HepG2 (cell line): ENCODE measurements at regions not wholly inside any gene's neighbourhood (a gene's known extent, or its start where the extent isn't known, plus 50 kb on each side); places are given as distances from the start of the nearest gene placed in this dataset.

Experiments used
- AKAP8 ChIP-seq: sonication (generic); formaldehyde crosslinking; IDR thresholded peaks from 2 replicates; pipeline ENCODE4 v1.5.1; 2020; ENCODE audit warnings: mild to moderate bottlenecking, missing genetic modification reagents
- ARNT2 ChIP-seq: sonication (generic); formaldehyde crosslinking; IDR thresholded peaks from 2 replicates; pipeline ENCODE4 v1.8.0; 2022; ENCODE audit warnings: mild to moderate bottlenecking, low read depth, missing genetic modification reagents, moderate library complexity
- CENPX ChIP-seq: sonication (generic); formaldehyde crosslinking; IDR thresholded peaks from 2 replicates; pipeline ENCODE4 v1.9.0; 2021; ENCODE audit warnings: mild to moderate bottlenecking, missing genetic modification reagents, moderate library complexity
- HMG20B ChIP-seq: conservative IDR thresholded peaks from 2 replicates; pipeline ENCODE4 v1.6.1; 2016; ENCODE audit warnings: missing genetic modification reagents, missing compliant biosample characterization
- HNF4A ChIP-seq: sonication (generic); formaldehyde crosslinking; IDR thresholded peaks from 2 replicates; pipeline ENCODE4 v1.4.0; 2020; ENCODE audit warnings: missing genetic modification reagents
- HNF4G ChIP-seq, 2 experiments: sonication (generic) in 1 of 2; formaldehyde crosslinking in 1 of 2; IDR thresholded peaks; 2 replicates each; pipeline versions ENCODE4 v1.4.0 to v1.6.1; 2011 to 2020; ENCODE audit warnings: borderline replicate concordance in 2 of 2, low read depth in 2 of 2, mild to moderate bottlenecking in 2 of 2, low read length in 1 of 2, missing genetic modification reagents in 1 of 2, moderate library complexity in 1 of 2
- HNRNPUL1 ChIP-seq: fragments of 200-400 bp; formaldehyde crosslinking; IDR thresholded peaks from 2 replicates; pipeline ENCODE4 v1.6.1; 2017; ENCODE audit warnings: low read depth, mild to moderate bottlenecking, low read length, moderate library complexity
- IKZF5 ChIP-seq: IDR thresholded peaks from 2 replicates; pipeline ENCODE4 v1.6.1; 2018; ENCODE audit warnings: missing genetic modification reagents, mild to moderate bottlenecking, missing compliant biosample characterization
- IRF2 ChIP-seq: IDR thresholded peaks from 2 replicates; pipeline ENCODE4 v1.6.1; 2018; ENCODE audit warnings: missing genetic modification reagents, missing compliant biosample characterization
- ISL2 ChIP-seq: sonication (generic); formaldehyde crosslinking; IDR thresholded peaks from 2 replicates; pipeline ENCODE4 v1.5.0; 2020; ENCODE audit warnings: missing genetic modification reagents
- NR2F6 ChIP-seq, 2 experiments: IDR thresholded peaks; 2 replicates each; pipeline ENCODE4 v1.6.1; 2016; ENCODE audit warnings: antibody characterized with exemption in 1 of 2, mild to moderate bottlenecking in 1 of 2
- XRCC5 ChIP-seq: fragments of 200-400 bp; formaldehyde crosslinking; optimal IDR thresholded peaks from 2 replicates; pipeline ENCODE3; 2017; ENCODE audit warnings: mild to moderate bottlenecking, low read length
- ZFP91 ChIP-seq: sonication (generic); formaldehyde crosslinking; IDR thresholded peaks from 2 replicates; pipeline ENCODE4 v1.9.0; 2022; ENCODE audit warnings: missing genetic modification reagents, mild to moderate bottlenecking, borderline replicate concordance
- ZFY ChIP-seq: sonication (generic); formaldehyde crosslinking; IDR thresholded peaks from 2 replicates; pipeline ENCODE4 v1.4.0; 2020; ENCODE audit warnings: missing genetic modification reagents
- ZNF205 ChIP-seq: IDR thresholded peaks from 2 replicates; pipeline ENCODE4 v1.6.1; 2018; ENCODE audit warnings: missing biosample characterization, missing genetic modification reagents
- ZNF253 ChIP-seq: sonication (generic); formaldehyde crosslinking; IDR thresholded peaks from 2 replicates; pipeline ENCODE4 v1.8.0; 2022; ENCODE audit warnings: mild to moderate bottlenecking, missing genetic modification reagents, borderline replicate concordance
- ZNF281 ChIP-seq: sonication (generic); formaldehyde crosslinking; IDR thresholded peaks from 2 replicates; pipeline ENCODE4 v1.4.0; 2020; ENCODE audit warnings: missing genetic modification reagents, borderline replicate concordance
- ZNF768 ChIP-seq: sonication (generic); formaldehyde crosslinking; IDR thresholded peaks from 2 replicates; pipeline ENCODE4 v1.4.0; 2020; ENCODE audit warnings: missing genetic modification reagents
- ZNF780A ChIP-seq: sonication (generic); formaldehyde crosslinking; IDR thresholded peaks from 2 replicates; pipeline ENCODE4 v1.8.0; 2022; ENCODE audit warnings: mild to moderate bottlenecking, missing genetic modification reagents, moderate library complexity
- ZSCAN9 ChIP-seq: IDR thresholded peaks from 2 replicates; pipeline ENCODE4 v1.6.1; 2016; ENCODE audit warnings: borderline replicate concordance
- TF ChIP-seq, protein P1 (sequence below): sonication (generic); formaldehyde crosslinking; IDR thresholded peaks from 2 replicates; pipeline ENCODE4 v1.4.0; 2020; ENCODE audit warnings: missing genetic modification reagents
- TF ChIP-seq, protein P2 (sequence below): sonication (generic); formaldehyde crosslinking; IDR thresholded peaks from 2 replicates; pipeline ENCODE4 v1.4.0; 2020; ENCODE audit warnings: missing genetic modification reagents, mild to moderate bottlenecking, borderline replicate concordance

- TF ChIP-seq ZNF281 (CRISPR knock-in tag) (no peak), ZNF780A (no peak), NR2F6 (IDR thresholded peaks at IDR 0.05) (peak; percentile 63), NR2F6 (CRISPR knock-in tag; IDR thresholded peaks at IDR 0.05) (peak; percentile 90), IRF2 (CRISPR knock-in tag) (peak; percentile 56; the same call in 1 of the 2 replicates), ISL2 (CRISPR knock-in tag) (0 out of 2 replicates have a peak, but pooled peaks have one; percentile 26), ZFP91 (CRISPR knock-in tag) (no peak), CENPX (CRISPR knock-in tag) (no peak), ZFY (CRISPR knock-in tag) (peak; percentile 19; the same call in 1 of the 2 replicates), HNF4A (CRISPR knock-in tag) (peak; percentile 59; the same call in 1 of the 2 replicates), ZNF253 (no peak), ZNF768 (peak; percentile 89), ZNF205 (CRISPR knock-in tag) (no peak), HMG20B (CRISPR knock-in tag) (0 out of 2 replicates have a peak, but pooled peaks have one; percentile 37), HNF4G (IDR thresholded peaks at IDR 0.05; ENCODE audit: borderline replicate concordance, low read depth, low read length) (no peak), HNF4G (CRISPR knock-in tag; IDR thresholded peaks at IDR 0.05; ENCODE audit: borderline replicate concordance, low read depth) (peak; percentile 48; the same call in 1 of the 2 replicates), HNRNPUL1 (no peak), XRCC5 (peak; percentile 14), ZSCAN9 (no peak), IKZF5 (CRISPR knock-in tag) (peak; percentile 20; the same call in 1 of the 2 replicates), ARNT2 (CRISPR knock-in tag) (no peak), AKAP8 (CRISPR knock-in tag) (no peak)
- TF ChIP-seq, protein P1, sequence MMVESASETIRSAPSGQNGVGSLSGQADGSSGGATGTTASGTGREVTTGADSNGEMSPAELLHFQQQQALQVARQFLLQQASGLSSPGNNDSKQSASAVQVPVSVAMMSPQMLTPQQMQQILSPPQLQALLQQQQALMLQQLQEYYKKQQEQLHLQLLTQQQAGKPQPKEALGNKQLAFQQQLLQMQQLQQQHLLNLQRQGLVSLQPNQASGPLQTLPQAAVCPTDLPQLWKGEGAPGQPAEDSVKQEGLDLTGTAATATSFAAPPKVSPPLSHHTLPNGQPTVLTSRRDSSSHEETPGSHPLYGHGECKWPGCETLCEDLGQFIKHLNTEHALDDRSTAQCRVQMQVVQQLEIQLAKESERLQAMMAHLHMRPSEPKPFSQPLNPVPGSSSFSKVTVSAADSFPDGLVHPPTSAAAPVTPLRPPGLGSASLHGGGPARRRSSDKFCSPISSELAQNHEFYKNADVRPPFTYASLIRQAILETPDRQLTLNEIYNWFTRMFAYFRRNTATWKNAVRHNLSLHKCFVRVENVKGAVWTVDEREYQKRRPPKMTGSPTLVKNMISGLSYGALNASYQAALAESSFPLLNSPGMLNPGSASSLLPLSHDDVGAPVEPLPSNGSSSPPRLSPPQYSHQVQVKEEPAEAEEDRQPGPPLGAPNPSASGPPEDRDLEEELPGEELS (CRISPR knock-in tag), result peak; percentile 72
- TF ChIP-seq, protein P2, sequence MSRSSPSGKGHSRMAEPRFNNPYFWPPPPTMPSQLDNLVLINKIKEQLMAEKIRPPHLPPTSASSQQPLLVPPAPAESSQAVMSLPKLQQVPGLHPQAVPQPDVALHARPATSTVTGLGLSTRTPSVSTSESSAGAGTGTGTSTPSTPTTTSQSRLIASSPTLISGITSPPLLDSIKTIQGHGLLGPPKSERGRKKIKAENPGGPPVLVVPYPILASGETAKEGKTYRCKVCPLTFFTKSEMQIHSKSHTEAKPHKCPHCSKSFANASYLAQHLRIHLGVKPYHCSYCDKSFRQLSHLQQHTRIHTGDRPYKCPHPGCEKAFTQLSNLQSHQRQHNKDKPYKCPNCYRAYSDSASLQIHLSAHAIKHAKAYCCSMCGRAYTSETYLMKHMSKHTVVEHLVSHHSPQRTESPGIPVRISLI (CRISPR knock-in tag), result peak; percentile 49; the same call in 1 of the 2 replicates
Measured at GRCh38 chr13:30846866-30847265, 59.2 kb upstream of the MEDAG start (continued).
